GM12891 (cell line): ENCODE measurements at regions not wholly inside any gene's neighbourhood (a gene's known extent, or its start where the extent isn't known, plus 50 kb on each side); places are given as distances from the start of the nearest gene placed in this dataset.

ENCODE experiments used
- POLR2A ChIP-seq: IDR thresholded peaks from 2 replicates; pipeline ENCODE4 v1.6.1; 2011; ENCODE audit warnings: low read depth, low read length, control low read depth
- POLR2AphosphoS5 ChIP-seq: IDR thresholded peaks from 2 replicates; pipeline ENCODE4 v1.6.1; 2011; ENCODE audit warnings: low read depth, low read length, control low read depth

DNA sequence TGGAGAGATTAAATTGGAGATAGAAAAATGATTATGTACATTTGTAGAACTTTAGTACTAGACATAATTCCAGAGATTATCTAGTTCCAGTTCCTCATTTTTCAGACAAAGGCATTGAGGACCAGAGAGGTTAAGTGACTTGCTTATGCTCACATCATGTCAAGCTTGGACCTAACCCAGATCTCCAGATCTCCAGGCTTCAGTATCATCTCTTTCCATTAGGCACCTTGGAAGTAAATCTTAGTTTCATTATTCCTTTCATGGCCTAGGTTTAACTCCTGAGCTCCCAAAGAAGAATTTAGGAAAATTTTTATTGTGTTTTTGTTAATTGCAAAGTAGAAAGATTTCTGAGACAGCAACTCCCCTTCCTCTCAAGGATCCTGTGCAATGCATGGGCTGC lies 148.8 kb downstream of the GATB start:
- TF ChIP-seq POLR2AphosphoS5 (no peak), POLR2A (no peak)
